IPS DF 6.9 (cell line): ENCODE measurements at regions not wholly inside any gene's neighbourhood (a gene's known extent, or its start where the extent isn't known, plus 50 kb on each side); places are given as distances from the start of the nearest gene placed in this dataset.

Experiments
- DNase-seq: peaks from one replicate; pipeline ENCODE4 v3.0.0-alpha.2; 2013; ENCODE audit warnings: low read depth, low spot score
- H3K27ac ChIP-seq: one replicate; pipeline ENCODE4 v1.5.1; 2013; ENCODE audit warnings: low read length, control low read depth
- H3K27me3 ChIP-seq: 2 replicates; pipeline ENCODE4 v1.6.1; 2013; ENCODE audit warnings: mild to moderate bottlenecking, low read length; ENCODE audit not compliant: control insufficient read depth, insufficient read depth
- H3K36me3 ChIP-seq: 2 replicates; pipeline ENCODE4 v1.6.1; 2013; ENCODE audit warnings: low read length; ENCODE audit not compliant: control insufficient read depth, insufficient read depth
- H3K4me1 ChIP-seq: 2 replicates; pipeline ENCODE4 v1.6.1; 2013; ENCODE audit warnings: low read length; ENCODE audit not compliant: control insufficient read depth, insufficient read depth
- H3K4me3 ChIP-seq: 2 replicates; pipeline ENCODE4 v1.5.1; 2013; ENCODE audit warnings: mild to moderate bottlenecking, low read length
- H3K9me3 ChIP-seq: 2 replicates; pipeline ENCODE4 v1.6.1; 2013; ENCODE audit warnings: low read length, inconsistent platforms; ENCODE audit not compliant: control insufficient read depth, insufficient read depth
- WGBS: extraction: QIAGEN DNeasy Blood & Tissue Kit; methylation state at CpG from one replicate; pipeline ENCODE4 v1.1.7; 2013; ENCODE audit warnings: mixed read lengths, missing lambda C conversion rate; ENCODE audit not compliant: insufficient read length, insufficient coverage; 5-methylcytosine and 5-hydroxymethylcytosine counted together

DNA sequence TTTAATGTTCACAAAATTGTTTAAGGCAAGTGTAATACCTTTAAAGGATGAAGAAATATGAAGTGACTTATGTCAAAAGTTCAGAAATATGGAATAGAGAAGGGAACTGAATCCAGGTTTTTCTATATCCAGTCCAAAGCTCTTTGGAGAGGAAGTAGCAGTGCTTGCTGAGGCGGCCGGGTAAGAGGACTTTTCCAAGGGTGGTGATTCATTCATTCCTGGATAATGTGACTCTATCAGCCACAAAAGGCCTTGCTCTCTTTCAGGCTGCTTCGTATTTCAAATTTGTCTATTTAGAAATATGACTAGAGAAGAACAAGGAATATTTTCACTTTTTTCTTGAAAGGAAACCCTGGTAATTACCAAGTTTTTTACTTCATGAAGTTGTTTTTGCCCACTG lies 830.1 kb upstream of the ZEB2 start:
- Histone ChIP-seq H3K27me3 (no peaks in the 10 kb centered on the region), H3K9me3 (no peaks in the 10 kb centered on the region), H3K36me3 (no peaks in the 10 kb centered on the region), H3K4me1 (no peaks in the 10 kb centered on the region), H3K4me3 (no peak overlapping the region), H3K27ac (no peak overlapping the region)
- no peak for DNase-seq
- WGBS, result no CpG with 5 or more reads among the region's 3 CpGs

DNA sequence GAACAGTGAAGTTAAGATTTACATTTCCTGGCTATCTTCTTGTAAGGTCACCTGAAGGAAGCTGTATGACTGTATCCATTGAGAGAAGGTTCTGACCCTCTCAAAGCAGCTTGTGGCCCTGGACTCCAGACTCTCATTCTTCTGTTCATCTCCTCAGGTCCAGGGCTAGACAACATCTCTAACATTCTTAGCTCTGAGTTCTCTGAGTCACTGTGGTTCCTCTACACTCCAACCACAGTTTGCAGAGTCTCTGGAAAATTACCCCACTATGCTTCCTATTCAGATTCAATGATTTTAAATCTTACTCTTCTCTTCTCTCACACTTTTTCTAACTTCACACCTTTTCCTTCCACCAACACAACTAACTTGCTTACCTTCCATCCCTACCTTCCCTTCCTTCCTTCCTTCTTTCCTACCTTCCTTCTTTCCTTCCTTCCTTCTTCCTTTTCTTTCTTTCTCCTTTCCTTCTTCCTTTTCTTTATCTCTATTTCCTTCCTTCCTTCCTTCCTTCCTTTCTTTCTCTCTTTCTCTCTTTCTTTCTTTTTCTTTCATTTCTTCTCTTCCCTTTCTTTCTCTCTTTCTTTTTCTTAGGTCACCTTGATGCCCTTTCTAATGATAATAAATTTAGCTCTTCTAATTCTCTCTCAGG lies 824.3 kb upstream of the ZEB2 start:
- no peak overlapping the region for H3K4me3 ChIP-seq
- no peaks in the 10 kb centered on the region for H3K4me1 ChIP-seq
- H3K27ac ChIP-seq, result no peak overlapping the region
- no peaks in the 10 kb centered on the region for H3K27me3 ChIP-seq
- no peaks in the 10 kb centered on the region for H3K9me3 ChIP-seq
- no peak for DNase-seq
- H3K36me3 ChIP-seq, result no peaks in the 10 kb centered on the region

DNA sequence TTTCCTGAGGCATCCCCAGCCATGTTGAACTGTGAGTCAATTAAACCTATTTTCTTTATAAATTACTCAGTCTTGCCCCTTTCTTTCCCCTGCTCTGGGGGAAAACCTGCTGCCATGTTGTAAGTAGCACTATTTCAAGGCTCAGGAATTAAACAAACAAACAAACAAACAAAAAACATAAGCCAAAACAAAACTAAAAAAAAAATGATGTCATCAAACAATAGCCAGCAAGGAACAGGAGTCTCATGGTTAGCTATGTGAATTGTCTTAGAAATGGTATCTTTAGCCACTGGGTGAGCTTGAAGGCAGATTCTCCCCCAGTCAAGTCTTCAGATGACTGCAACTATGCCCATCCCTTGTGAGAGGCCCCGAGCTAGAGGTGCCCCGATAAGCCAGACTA lies 823.4 kb upstream of the ZEB2 start:
- Histone ChIP-seq H3K4me3 (no peak overlapping the region), H3K36me3 (no peaks in the 10 kb centered on the region), H3K9me3 (no peaks in the 10 kb centered on the region), H3K27ac (no peak overlapping the region), H3K27me3 (no peaks in the 10 kb centered on the region), H3K4me1 (no peaks in the 10 kb centered on the region)
- DNase-seq, result no peak
- no CpG with 5 or more reads among the region's 2 CpGs for WGBS

DNA sequence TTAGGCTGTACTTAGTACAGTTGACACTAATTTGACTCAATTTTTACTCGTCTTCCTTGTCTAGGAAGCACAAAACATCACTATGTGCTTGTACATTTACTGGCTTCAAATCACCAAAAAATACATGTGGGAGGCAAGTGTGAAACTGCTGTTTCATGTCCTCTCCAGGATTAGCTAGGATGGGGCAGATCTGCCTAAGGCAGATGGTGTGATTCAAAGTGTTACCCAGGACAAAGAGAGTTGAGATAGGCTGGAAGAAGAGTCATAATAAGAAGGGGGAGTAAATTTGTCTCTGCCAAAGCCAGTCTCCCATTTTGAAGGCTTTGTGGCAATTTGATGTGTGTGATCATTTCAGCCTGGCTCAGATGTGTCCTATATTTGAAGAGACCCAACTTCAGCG lies 821.6 kb upstream of the ZEB2 start:
- no peaks in the 10 kb centered on the region; the same call in 1 of the 2 replicates for H3K27me3 ChIP-seq
- no peaks in the 10 kb centered on the region for H3K36me3 ChIP-seq
- H3K4me3 ChIP-seq, result no peak overlapping the region
- no peaks in the 10 kb centered on the region for H3K9me3 ChIP-seq
- H3K4me1 ChIP-seq, result no peaks in the 10 kb centered on the region
- no peak for DNase-seq
- no peak overlapping the region for H3K27ac ChIP-seq
- no CpG with 5 or more reads among the region's 2 CpGs for WGBS

DNA sequence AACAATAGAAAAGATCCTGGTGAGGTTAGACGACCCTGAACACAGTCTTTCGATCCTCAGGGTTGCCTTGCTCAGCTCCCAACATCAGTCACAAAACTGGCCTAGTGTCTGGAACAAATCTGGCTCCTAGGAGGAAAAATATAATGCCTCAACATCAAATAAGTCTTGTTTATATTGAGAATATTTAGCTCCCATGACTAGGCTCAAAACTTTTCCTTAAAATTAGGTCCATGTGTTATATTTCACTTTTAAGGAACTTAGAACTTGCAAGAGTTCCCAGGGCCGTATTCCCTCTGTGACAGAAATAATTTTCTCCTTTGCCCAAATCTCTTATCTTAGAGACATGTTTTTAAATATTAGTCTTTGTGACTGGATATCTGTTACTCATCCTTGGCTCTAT lies 819.7 kb upstream of the ZEB2 start:
- no peaks in the 10 kb centered on the region; the same call in 1 of the 2 replicates for H3K27me3 ChIP-seq
- DNase-seq, result no peak
- H3K9me3 ChIP-seq, result no peaks in the 10 kb centered on the region
- no peaks in the 10 kb centered on the region for H3K36me3 ChIP-seq
- H3K4me1 ChIP-seq, result no peaks in the 10 kb centered on the region
- H3K4me3 ChIP-seq, result no peak overlapping the region
- H3K27ac ChIP-seq, result no peak overlapping the region
- WGBS, result no CpG with 5 or more reads among the region's 3 CpGs

DNA sequence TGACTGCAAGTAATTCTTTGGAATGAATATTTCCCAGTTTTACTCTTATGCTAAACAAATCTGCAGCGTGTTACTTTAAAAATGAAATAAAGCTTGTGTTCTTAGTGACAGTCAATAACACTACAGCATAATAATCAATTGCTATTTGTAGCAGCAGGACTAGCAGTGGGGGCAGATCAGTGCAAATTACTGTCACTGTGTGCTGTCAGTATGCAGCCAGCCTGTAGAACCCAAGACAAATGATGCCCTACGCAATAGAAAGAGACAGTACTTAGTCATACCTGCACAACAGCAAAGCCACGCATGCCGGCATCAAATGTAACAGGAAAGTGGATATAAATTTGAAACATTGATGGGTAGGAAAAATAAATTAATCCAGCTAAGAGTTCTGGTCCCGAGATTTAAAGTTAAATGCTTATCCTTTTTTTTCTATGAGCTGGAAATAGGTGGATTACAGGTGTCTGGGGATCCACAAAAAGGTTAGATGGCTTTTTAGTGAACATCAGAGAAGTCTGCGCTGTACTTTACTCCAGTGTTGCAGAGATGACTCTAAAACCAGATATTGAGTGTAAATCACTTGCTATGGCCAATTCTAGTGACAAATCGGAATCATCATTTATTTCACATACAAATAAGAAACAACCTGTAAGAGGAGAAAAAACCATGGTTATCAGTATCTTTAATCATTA lies 812.4 kb upstream of the ZEB2 start:
- no peak overlapping the region for H3K4me3 ChIP-seq
- H3K36me3 ChIP-seq, result no peaks in the 10 kb centered on the region
- H3K27me3 ChIP-seq, result no peaks in the 10 kb centered on the region
- no peaks in the 10 kb centered on the region for H3K9me3 ChIP-seq
- no peak overlapping the region for H3K27ac ChIP-seq
- no CpG with 5 or more reads among the region's 7 CpGs for WGBS
- DNase-seq, result no peak
- no peaks in the 10 kb centered on the region for H3K4me1 ChIP-seq

DNA sequence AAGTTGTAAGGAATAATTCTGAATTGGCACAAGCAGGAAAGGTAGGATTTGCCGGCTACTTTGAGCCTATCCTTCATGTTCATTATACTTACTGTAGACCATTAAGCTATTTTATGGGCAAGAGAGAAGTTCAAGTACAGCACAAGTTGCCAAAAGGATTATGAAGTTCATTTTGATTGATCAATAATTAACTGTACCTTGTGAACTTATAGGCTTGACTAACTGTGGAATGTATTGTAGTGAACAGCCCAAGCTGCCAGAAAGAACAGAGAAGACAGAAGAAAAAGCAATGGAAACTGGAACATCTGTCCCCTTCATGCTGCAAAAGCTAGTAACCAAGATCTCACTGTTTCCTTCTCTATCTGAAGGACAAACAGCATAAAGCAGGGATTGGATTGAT lies 810.1 kb upstream of the ZEB2 start:
- Histone ChIP-seq H3K36me3 (no peaks in the 10 kb centered on the region), H3K9me3 (no peaks in the 10 kb centered on the region), H3K4me3 (no peak overlapping the region), H3K27ac (no peak overlapping the region), H3K4me1 (no peaks in the 10 kb centered on the region), H3K27me3 (no peaks in the 10 kb centered on the region)
- no CpG with 5 or more reads among the region's 1 CpG for WGBS
- DNase-seq, result no peak

DNA sequence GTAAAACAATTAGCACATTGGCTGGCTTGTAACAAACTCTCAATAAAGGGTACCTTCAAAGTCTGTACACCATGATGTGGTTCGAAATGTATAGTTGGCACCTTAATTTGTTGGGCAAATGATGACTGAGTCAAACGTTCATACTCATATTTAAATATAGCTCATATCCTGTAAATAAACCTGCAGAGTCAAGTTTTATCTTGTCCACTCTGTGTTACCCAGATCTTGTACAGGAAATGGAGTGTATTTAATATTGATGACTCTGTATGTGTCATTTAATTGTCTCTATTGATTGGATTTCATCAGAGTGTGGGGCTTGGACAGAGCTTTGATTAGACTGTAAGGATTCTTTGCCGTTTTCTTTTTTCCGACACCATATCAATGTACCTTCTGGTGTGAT lies 805.6 kb upstream of the ZEB2 start:
- WGBS, result no CpG with 5 or more reads among the region's 4 CpGs
- no peaks in the 10 kb centered on the region for H3K27me3 ChIP-seq
- H3K4me3 ChIP-seq, result no peak overlapping the region
- no peak overlapping the region for H3K27ac ChIP-seq
- no peaks in the 10 kb centered on the region for H3K36me3 ChIP-seq
- DNase-seq, result no peak
- no peaks in the 10 kb centered on the region for H3K4me1 ChIP-seq
- no peaks in the 10 kb centered on the region for H3K9me3 ChIP-seq

DNA sequence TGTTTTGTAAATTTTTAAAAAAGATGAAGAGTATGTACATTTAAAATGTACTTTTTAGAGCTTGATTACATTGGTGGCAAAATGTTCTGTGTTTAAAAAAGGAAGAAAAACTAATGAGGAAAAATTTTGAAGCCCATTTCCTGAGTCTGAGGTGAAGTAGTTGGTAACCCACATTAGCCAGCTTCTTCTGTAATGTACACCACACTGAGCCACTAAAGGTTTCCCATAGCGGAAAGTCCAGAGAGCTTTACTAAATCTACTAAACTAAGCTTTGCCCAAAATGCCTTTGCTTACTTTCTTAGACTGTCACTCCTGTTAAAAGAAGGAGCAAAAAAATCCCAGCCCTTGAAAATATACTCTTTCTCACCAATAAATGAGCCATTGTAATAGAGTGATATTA lies 804.8 kb upstream of the ZEB2 start:
- DNase-seq, result no peak

DNA sequence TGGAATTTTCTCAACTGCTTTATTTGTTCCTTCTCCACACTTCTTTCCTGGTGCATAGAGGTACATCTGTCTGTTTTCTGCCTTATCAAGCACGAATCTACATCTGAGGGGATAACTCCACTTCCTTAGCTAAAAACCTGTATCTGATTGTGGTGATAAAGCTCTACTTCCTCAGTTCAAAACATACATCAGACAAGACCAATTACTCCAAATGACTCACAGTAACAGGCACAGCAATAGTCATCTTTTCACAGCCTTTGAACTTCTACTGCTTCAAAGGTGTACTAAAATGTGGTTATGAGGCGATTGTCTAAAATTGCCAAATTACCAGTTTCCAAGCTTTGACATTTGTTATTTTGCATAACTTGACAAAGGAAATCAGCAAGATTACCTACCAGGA lies 803.6 kb upstream of the ZEB2 start:
- Histone ChIP-seq H3K27ac (no peak overlapping the region), H3K27me3 (no peaks in the 10 kb centered on the region), H3K4me3 (no peak overlapping the region), H3K36me3 (no peaks in the 10 kb centered on the region), H3K4me1 (no peaks in the 10 kb centered on the region), H3K9me3 (no peaks in the 10 kb centered on the region)
- DNase-seq, result no peak
- no CpG with 5 or more reads among the region's 2 CpGs for WGBS

More for the DNA sequence above, 804.8 kb upstream of the ZEB2 start:
- no peak overlapping the region for H3K27ac ChIP-seq
- no peaks in the 10 kb centered on the region for H3K27me3 ChIP-seq
- no peak overlapping the region for H3K4me3 ChIP-seq
- H3K36me3 ChIP-seq, result no peaks in the 10 kb centered on the region
- no CpG with 5 or more reads among the region's 1 CpG for WGBS
- no peaks in the 10 kb centered on the region for H3K4me1 ChIP-seq
- no peaks in the 10 kb centered on the region for H3K9me3 ChIP-seq

DNA sequence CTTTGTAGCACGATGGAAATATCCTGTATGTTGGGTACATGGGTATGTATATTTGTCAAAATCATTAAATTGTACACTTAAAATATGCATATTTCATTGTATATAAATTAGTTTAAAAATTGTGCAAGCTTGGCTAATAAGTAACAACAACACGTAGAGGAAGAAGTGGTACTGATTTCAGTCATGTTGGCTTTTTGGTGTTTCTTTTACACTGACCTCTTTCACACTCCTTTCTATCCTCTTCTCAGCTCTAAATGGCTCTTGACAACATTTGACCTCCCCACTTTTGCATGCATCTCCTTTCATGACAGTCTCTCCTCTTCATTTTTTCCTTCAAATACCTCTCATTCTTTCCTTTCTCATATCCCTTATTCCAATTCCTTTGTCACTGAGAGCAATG lies 801.4 kb upstream of the ZEB2 start:
- no peaks in the 10 kb centered on the region for H3K27me3 ChIP-seq
- WGBS, result no CpG with 5 or more reads among the region's 2 CpGs

More for the DNA sequence above, 801.4 kb upstream of the ZEB2 start:
- Histone ChIP-seq H3K9me3 (no peaks in the 10 kb centered on the region), H3K4me1 (no peaks in the 10 kb centered on the region), H3K27ac (no peak overlapping the region), H3K36me3 (no peaks in the 10 kb centered on the region), H3K4me3 (no peak overlapping the region)
- DNase-seq, result no peak
